GM19193 (cell line): ENCODE measurements at regions not wholly inside any gene's neighbourhood (a gene's known extent, or its start where the extent isn't known, plus 50 kb on each side); places are given as distances from the start of the nearest gene placed in this dataset.

Experiments
- POLR2A ChIP-seq: IDR thresholded peaks from 4 replicates; pipeline ENCODE4 v1.6.1; 2011; ENCODE audit not compliant: insufficient read depth, insufficient read length; ENCODE audit errors: extremely low read depth

- TF ChIP-seq POLR2A, result no peak
Observed at GRCh38 chr6:112401083-112401482, 54.0 kb downstream of the RFPL4B start.

GRCh38 chr6:112407101-112407590 is 60.0 kb downstream of the RFPL4B start:
- TF ChIP-seq POLR2A, result no peak

- no peak for TF ChIP-seq POLR2A
Observed at GRCh38 chr6:112408522-112408921, 61.4 kb downstream of the RFPL4B start.

- no peak for TF ChIP-seq POLR2A
Observed at GRCh38 chr6:112409311-112409710, 62.2 kb downstream of the RFPL4B start.

GRCh38 chr6:112413780-112414179 is 66.7 kb downstream of the RFPL4B start:
- TF ChIP-seq POLR2A, result no peak

GRCh38 chr6:112415366-112415765 is 68.2 kb downstream of the RFPL4B start:
- no peak for TF ChIP-seq POLR2A

- TF ChIP-seq POLR2A, result no peak
Observed at GRCh38 chr6:112416866-112417265, 69.7 kb downstream of the RFPL4B start.

- no peak for TF ChIP-seq POLR2A
Observed at GRCh38 chr6:112427499-112427898, 80.4 kb downstream of the RFPL4B start.

- TF ChIP-seq POLR2A, result no peak
Observed at GRCh38 chr6:112428477-112428876, 81.3 kb downstream of the RFPL4B start.

GRCh38 chr6:112429226-112429625 is 82.1 kb downstream of the RFPL4B start:
- TF ChIP-seq POLR2A, result no peak

- TF ChIP-seq POLR2A, result no peak
Observed at GRCh38 chr6:112431803-112432202, 84.7 kb downstream of the RFPL4B start.

- no peak for TF ChIP-seq POLR2A
Observed at GRCh38 chr6:112432853-112433252, 85.7 kb downstream of the RFPL4B start.

- no peak for TF ChIP-seq POLR2A
Observed at GRCh38 chr6:112433457-112433856, 86.3 kb downstream of the RFPL4B start.

GRCh38 chr6:112434896-112435435 is 87.8 kb downstream of the RFPL4B start:
- TF ChIP-seq POLR2A, result no peak

GRCh38 chr6:112437058-112437457 is 89.9 kb downstream of the RFPL4B start:
- TF ChIP-seq POLR2A, result no peak

GRCh38 chr6:112439010-112439409 is 91.9 kb downstream of the RFPL4B start:
- no peak for TF ChIP-seq POLR2A

- TF ChIP-seq POLR2A, result no peak
Observed at GRCh38 chr6:112439432-112439831, 92.3 kb downstream of the RFPL4B start.

- no peak for TF ChIP-seq POLR2A
Observed at GRCh38 chr6:112441607-112442006, 94.5 kb downstream of the RFPL4B start.
